HepG2 (cell line): ENCODE measurements at regions not wholly inside any gene's neighbourhood (a gene's known extent, or its start where the extent isn't known, plus 50 kb on each side); places are given as distances from the start of the nearest gene placed in this dataset.

Source experiments
- ATAC-seq: fragments of 200-7000 bp; cut with Tn5 transposase; 3 replicates; pipeline ENCODE4 v1.9.1; 2020; ENCODE audit warnings: mild to moderate bottlenecking, moderate library complexity
- BruUV-seq: library from RNA; stranded (reverse); fragments of 400-500 nt; replicated peaks from 2 replicates; lab custom pipeline; 2021; lab: Mats Ljungman, UMichigan
- CTCF ChIA-PET: fragments of 300-600 bp; formaldehyde crosslinking; extraction: SDS; loops from one replicate; lab custom pipeline; 2021; ENCODE audit warnings: low total read pairs, inconsistent platforms, low intra/inter-chr PET ratio; lab: Yijun Ruan, JAX
- POLR2A ChIA-PET: fragments of 350-600 bp; sonication (Branson Sonifier 250); formaldehyde crosslinking; loops from one replicate; lab custom pipeline; 2020; ENCODE audit warnings: antibody characterized with exemption, inconsistent platforms; lab: Yijun Ruan, JAX
- DNase-seq: peaks from one replicate; pipeline ENCODE4 v3.0.0-alpha.2; 2015; ENCODE audit warnings: low spot score
- FAIRE-seq: peaks from 3 replicates; lab custom pipeline; 2011; peaks lifted over from hg19 to GRCh38; lab: Jason Lieb, UNC
- H2AFZ ChIP-seq: one replicate; pipeline ENCODE4 v1.6.1; 2011; ENCODE audit warnings: low read length, inconsistent platforms
- H3K27ac ChIP-seq: fragments of 300-600 bp; 3 replicates; pipeline ENCODE4 v1.8.0; 2011; ENCODE audit warnings: mixed run types, mild to moderate bottlenecking, mixed read lengths, low read length, inconsistent platforms; ENCODE audit not compliant: insufficient read depth; ENCODE audit errors: extremely low read length
- H3K27me3 ChIP-seq, 2 experiments: fragments of 200-600 bp in 1 of 2; 2 replicates in 1 of 2; 3 replicates in 1 of 2; pipeline versions ENCODE4 v1.6.0 to v1.8.0; 2011; ENCODE audit warnings: low read length in 2 of 2, mild to moderate bottlenecking in 2 of 2, moderate library complexity in 2 of 2, inconsistent platforms in 1 of 2; ENCODE audit not compliant: insufficient read depth in 2 of 2, control insufficient read depth in 1 of 2
- H3K36me3 ChIP-seq, 2 experiments: fragments of 200-600 bp in 1 of 2; replicated peaks in 1 of 2; 2 replicates in 1 of 2; 3 replicates in 1 of 2; pipeline versions ENCODE4 v1.5.1 to v1.8.0; 2011; ENCODE audit warnings: low read length in 2 of 2, inconsistent platforms in 1 of 2; ENCODE audit not compliant: insufficient read depth in 2 of 2, control insufficient read depth in 1 of 2
- H3K4me1 ChIP-seq: 2 replicates; pipeline ENCODE4 v1.5.1; 2012; ENCODE audit warnings: low read length, inconsistent platforms; ENCODE audit not compliant: insufficient read depth
- H3K4me2 ChIP-seq: 2 replicates; pipeline ENCODE4 v1.6.0; 2011; ENCODE audit warnings: low read depth, low read length, inconsistent platforms
- H3K4me3 ChIP-seq, 3 experiments: fragments of 200-600 bp in 1 of 3; sonication (generic), shearing (Covaris generic) in 1 of 3; replicated peaks in 1 of 3; 2 replicates each; pipeline ENCODE4 v1.5.1; 2011 to 2016; ENCODE audit warnings: low read length in 3 of 3, inconsistent platforms in 2 of 3, low read depth in 2 of 3, mild to moderate bottlenecking in 2 of 3, control low read depth in 1 of 3, mixed read lengths in 1 of 3; ENCODE audit not compliant: insufficient read depth in 1 of 3
- H3K79me2 ChIP-seq: one replicate; pipeline ENCODE4 v1.6.1; 2011; ENCODE audit warnings: low read length, inconsistent platforms; ENCODE audit not compliant: insufficient read depth
- H3K9ac ChIP-seq: 2 replicates; pipeline ENCODE4 v1.6.0; 2011; ENCODE audit warnings: mild to moderate bottlenecking, low read depth, low read length, inconsistent platforms; ENCODE audit not compliant: insufficient read depth
- H3K9me3 ChIP-seq: 2 replicates; pipeline ENCODE4 v1.5.1; 2012; ENCODE audit warnings: mild to moderate bottlenecking, low read length
- H4K20me1 ChIP-seq: 2 replicates; pipeline ENCODE4 v1.6.0; 2011; ENCODE audit warnings: inconsistent platforms, mild to moderate bottlenecking, low read length, moderate library complexity; ENCODE audit not compliant: insufficient read depth
- ATF5 ChIP-seq: sonication (generic); formaldehyde crosslinking; IDR thresholded peaks from 2 replicates; pipeline ENCODE4 v1.4.0; 2020; ENCODE audit warnings: mild to moderate bottlenecking, low read depth, missing genetic modification reagents
- CEBPB ChIP-seq: IDR thresholded peaks from 2 replicates; pipeline ENCODE4 v1.6.1; 2011; ENCODE audit warnings: low read depth, low read length, improper control_type of control experiment, borderline replicate concordance
- FOXK2 ChIP-seq: fragments of 450-650 bp; IDR thresholded peaks from 2 replicates; pipeline ENCODE4 v1.6.1; 2016
- IKZF1 ChIP-seq: fragments of 450-650 bp; IDR thresholded peaks from 2 replicates; pipeline ENCODE4 v1.7.1; 2016
- KDM6A ChIP-seq: IDR thresholded peaks from 2 replicates; pipeline ENCODE4 v1.6.1; 2016; ENCODE audit warnings: low read depth
- PHF21A ChIP-seq: sonication (generic); formaldehyde crosslinking; IDR thresholded peaks from 2 replicates; pipeline ENCODE4 v1.5.0; 2020; ENCODE audit warnings: mild to moderate bottlenecking, missing genetic modification reagents
- RBM22 ChIP-seq: fragments of 200-400 bp; formaldehyde crosslinking; optimal IDR thresholded peaks from 2 replicates; pipeline ENCODE3; 2017; ENCODE audit warnings: mild to moderate bottlenecking, low read length, moderate library complexity
- TAF15 ChIP-seq: fragments of 200-400 bp; formaldehyde crosslinking; IDR thresholded peaks from one replicate; pipeline ENCODE4 v1.6.1; 2018; ENCODE audit warnings: mild to moderate bottlenecking, low read depth, low read length; ENCODE audit not compliant: poor library complexity, severe bottlenecking
- ZGPAT ChIP-seq: IDR thresholded peaks from 2 replicates; pipeline ENCODE4 v1.6.1; 2016; ENCODE audit warnings: mild to moderate bottlenecking
- ZKSCAN1 ChIP-seq: fragments of 150-350 bp; IDR thresholded peaks from 2 replicates; pipeline ENCODE4 v1.6.1; 2014; ENCODE audit warnings: low read length
- ZNF343 ChIP-seq: sonication (generic); formaldehyde crosslinking; IDR thresholded peaks from 2 replicates; pipeline ENCODE4 v1.4.0; 2020; ENCODE audit warnings: mild to moderate bottlenecking, missing genetic modification reagents
- ZNF639 ChIP-seq: conservative IDR thresholded peaks from 2 replicates; pipeline ENCODE4 v1.6.1; 2018; ENCODE audit warnings: missing genetic modification reagents
- ZNF724P ChIP-seq: sonication (generic); formaldehyde crosslinking; IDR thresholded peaks from 2 replicates; pipeline ENCODE4 v1.8.0; 2022; ENCODE audit warnings: missing genetic modification reagents, borderline replicate concordance
- WGBS: methylation state at CpG from one replicate; pipeline ENCODE4 v1.1.6; 2017; ENCODE audit warnings: low lambda C conversion rate; 5-methylcytosine and 5-hydroxymethylcytosine counted together
- in situ Hi-C: cut with HindIII; loops from 2 replicates; pipeline ENCODE4 v1.10.0; 2017; ENCODE audit warnings: low pct_unique_long_range_greater_than_20kb; ENCODE audit not compliant: extremely low pct_ligation_motif_present
- intact Hi-C: fragments of 100-400 bp; cut with micrococcal nuclease; formaldehyde crosslinking; loops from one replicate; pipeline ENCODE4 v1.10.0; 2022; ENCODE audit not compliant: unreplicated experiment
- TF ChIP-seq, protein P1 (sequence below): IDR thresholded peaks from 2 replicates; pipeline ENCODE4 v1.4.0; 2020; ENCODE audit warnings: mild to moderate bottlenecking, missing genetic modification reagents
- TF ChIP-seq, protein P2 (sequence below): sonication (generic); formaldehyde crosslinking; IDR thresholded peaks from 2 replicates; pipeline ENCODE4 v1.4.0; 2020; ENCODE audit warnings: missing genetic modification reagents; ENCODE audit errors: not compliant biosample characterization
- TF ChIP-seq, protein P3 (sequence below): sonication (generic); formaldehyde crosslinking; IDR thresholded peaks from 2 replicates; pipeline ENCODE4 v1.4.0; 2020; ENCODE audit warnings: missing genetic modification reagents

GRCh38 chr1:187038784-187039183, 210.0 kb downstream of the PLA2G4A start:
- no peak for ATAC-seq
- no TSS peak for BruUV-seq
- CTCF ChIA-PET = no interaction called here
- in situ Hi-C loops = no loop called here
- Histone ChIP-seq H3K79me2 (no peaks in the 10 kb centered on the region), H4K20me1 (no peaks in the 10 kb centered on the region), H3K4me1 (no peaks in the 10 kb centered on the region), H3K9ac (no peak overlapping the region)
- TF ChIP-seq FOXK2 (no peak), CEBPB (no peak), ATF5 (no peak), KDM6A (no peak), ZNF343 (CRISPR knock-in tag) (no peak), IKZF1 (no peak), RBM22 (no peak), ZGPAT (CRISPR knock-in tag) (no peak), ZNF724P (CRISPR knock-in tag) (no peak), PHF21A (CRISPR knock-in tag) (no peak), ZNF639 (CRISPR knock-in tag) (no peak), TAF15 (no peak), ZKSCAN1 (no peak)
- TF ChIP-seq, protein P1, sequence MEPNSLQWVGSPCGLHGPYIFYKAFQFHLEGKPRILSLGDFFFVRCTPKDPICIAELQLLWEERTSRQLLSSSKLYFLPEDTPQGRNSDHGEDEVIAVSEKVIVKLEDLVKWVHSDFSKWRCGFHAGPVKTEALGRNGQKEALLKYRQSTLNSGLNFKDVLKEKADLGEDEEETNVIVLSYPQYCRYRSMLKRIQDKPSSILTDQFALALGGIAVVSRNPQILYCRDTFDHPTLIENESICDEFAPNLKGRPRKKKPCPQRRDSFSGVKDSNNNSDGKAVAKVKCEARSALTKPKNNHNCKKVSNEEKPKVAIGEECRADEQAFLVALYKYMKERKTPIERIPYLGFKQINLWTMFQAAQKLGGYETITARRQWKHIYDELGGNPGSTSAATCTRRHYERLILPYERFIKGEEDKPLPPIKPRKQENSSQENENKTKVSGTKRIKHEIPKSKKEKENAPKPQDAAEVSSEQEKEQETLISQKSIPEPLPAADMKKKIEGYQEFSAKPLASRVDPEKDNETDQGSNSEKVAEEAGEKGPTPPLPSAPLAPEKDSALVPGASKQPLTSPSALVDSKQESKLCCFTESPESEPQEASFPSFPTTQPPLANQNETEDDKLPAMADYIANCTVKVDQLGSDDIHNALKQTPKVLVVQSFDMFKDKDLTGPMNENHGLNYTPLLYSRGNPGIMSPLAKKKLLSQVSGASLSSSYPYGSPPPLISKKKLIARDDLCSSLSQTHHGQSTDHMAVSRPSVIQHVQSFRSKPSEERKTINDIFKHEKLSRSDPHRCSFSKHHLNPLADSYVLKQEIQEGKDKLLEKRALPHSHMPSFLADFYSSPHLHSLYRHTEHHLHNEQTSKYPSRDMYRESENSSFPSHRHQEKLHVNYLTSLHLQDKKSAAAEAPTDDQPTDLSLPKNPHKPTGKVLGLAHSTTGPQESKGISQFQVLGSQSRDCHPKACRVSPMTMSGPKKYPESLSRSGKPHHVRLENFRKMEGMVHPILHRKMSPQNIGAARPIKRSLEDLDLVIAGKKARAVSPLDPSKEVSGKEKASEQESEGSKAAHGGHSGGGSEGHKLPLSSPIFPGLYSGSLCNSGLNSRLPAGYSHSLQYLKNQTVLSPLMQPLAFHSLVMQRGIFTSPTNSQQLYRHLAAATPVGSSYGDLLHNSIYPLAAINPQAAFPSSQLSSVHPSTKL = no peak
- TF ChIP-seq, protein P2, sequence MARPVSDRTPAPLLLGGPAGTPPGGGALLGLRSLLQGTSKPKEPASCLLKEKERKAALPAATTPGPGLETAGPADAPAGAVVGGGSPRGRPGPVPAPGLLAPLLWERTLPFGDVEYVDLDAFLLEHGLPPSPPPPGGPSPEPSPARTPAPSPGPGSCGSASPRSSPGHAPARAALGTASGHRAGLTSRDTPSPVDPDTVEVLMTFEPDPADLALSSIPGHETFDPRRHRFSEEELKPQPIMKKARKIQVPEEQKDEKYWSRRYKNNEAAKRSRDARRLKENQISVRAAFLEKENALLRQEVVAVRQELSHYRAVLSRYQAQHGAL (CRISPR knock-in tag) = no peak
- TF ChIP-seq, protein P3, sequence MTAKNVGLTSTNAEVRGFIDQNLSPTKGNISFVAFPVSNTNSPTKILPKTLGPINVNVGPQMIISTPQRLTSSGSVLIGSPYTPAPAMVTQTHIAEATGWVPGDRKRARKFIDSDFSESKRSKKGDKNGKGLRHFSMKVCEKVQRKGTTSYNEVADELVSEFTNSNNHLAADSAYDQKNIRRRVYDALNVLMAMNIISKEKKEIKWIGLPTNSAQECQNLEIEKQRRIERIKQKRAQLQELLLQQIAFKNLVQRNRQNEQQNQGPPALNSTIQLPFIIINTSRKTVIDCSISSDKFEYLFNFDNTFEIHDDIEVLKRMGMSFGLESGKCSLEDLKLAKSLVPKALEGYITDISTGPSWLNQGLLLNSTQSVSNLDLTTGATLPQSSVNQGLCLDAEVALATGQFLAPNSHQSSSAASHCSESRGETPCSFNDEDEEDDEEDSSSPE = no peak
- TF ChIP-seq, all 625 proteins: peak for 0
- intact Hi-C loops = no loop called here
- POLR2A ChIA-PET = no interaction called here
- Histone ChIP-seq H2AFZ (no peak overlapping the region), H3K4me2 (no peak overlapping the region), H3K36me3 (no peaks in the 10 kb centered on the region), H3K9me3 (no peaks in the 10 kb centered on the region), H3K4me3 (no peak overlapping the region), H3K27ac (no peak overlapping the region), H3K27me3 (no peaks in the 10 kb centered on the region)
- WGBS = 9% methylated on average over 1 of the region's 1 CpG
- no peak for FAIRE-seq
- no peak for DNase-seq
